Bone marrow (tissue), 2 donors: ENCODE measurements at regions not wholly inside any gene's neighbourhood (a gene's known extent, or its start where the extent isn't known, plus 50 kb on each side); places are given as distances from the start of the nearest gene placed in this dataset.
"Not testable (repeated sequence)": the region's sequence is repeated elsewhere in the genome, so short reads cannot be mapped to it uniquely, and the experiment has no call there.

Source experiments
- DNase-seq, 2 donors: peaks; one replicate each; lab custom pipeline; 2025; lab: John Stamatoyannopoulos, UW

- DNase-seq, result no peak
Observed at GRCh38 chr9:71271602-71272001, 150.2 kb upstream of the TRPM3 start.

GRCh38 chr9:71270554-71270953 is 149.1 kb upstream of the TRPM3 start:
- no peak for DNase-seq

- DNase-seq, result no peak
Observed at GRCh38 chr9:71269859-71270258, 148.4 kb upstream of the TRPM3 start.

DNA sequence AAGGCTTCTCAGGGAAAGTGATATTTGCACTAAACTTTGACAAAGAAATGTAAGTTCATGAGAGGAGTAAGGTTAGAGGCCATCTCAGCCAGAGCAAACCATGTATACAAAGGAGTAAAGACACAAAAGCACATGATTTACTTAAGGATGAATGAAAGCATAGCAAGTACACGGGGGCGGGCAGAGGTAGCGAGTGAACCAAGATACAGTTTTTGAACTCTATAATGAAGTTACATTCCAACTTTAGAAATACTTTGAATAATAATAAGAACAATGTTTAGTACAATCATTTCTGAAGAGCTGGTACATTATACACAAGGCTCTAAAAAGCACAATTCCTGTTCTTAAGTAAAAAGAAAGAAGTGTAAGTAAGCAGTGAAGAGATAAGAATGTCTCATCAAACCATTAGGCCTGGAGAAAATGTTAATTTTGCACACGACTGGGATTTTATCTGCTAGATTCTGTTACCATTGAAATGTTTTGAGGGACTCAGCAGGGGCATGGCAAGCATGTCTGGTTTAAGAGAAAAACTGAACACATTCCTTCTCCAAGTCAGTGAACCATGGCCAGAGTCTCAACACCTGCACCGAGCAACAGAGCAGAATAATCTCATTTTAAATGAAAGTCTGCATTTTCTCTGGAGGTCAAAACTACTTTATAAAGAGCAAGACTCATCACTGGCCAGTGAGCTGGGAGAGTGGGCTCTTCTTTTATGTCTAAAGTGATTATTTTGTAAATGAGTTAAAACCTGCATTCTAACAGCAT is 147.6 kb upstream of the TRPM3 start:
- DNase-seq, result no peak

GRCh38 chr9:71263451-71263850 is 142.0 kb upstream of the TRPM3 start:
- no peak for DNase-seq

DNA sequence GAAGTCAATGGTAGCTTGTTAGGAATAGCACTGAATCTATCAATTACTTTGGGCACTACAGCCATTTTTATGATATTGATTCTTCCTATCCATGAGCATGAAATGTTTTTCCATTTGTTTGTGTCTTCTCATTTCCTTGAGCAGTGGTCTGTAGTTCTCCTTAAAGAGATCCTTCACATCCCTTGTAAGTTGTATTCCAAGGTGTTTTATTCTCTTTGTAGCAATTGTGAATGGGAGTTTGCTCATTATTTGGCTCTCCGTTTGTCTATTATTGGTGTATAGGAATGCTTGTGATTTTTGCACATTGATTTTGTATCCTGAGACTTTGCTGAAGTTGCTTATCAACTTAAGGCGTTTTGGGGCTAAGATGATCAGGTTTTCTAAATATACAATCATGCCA is 139.0 kb upstream of the TRPM3 start:
- DNase-seq, result not testable (repeated sequence)

DNA sequence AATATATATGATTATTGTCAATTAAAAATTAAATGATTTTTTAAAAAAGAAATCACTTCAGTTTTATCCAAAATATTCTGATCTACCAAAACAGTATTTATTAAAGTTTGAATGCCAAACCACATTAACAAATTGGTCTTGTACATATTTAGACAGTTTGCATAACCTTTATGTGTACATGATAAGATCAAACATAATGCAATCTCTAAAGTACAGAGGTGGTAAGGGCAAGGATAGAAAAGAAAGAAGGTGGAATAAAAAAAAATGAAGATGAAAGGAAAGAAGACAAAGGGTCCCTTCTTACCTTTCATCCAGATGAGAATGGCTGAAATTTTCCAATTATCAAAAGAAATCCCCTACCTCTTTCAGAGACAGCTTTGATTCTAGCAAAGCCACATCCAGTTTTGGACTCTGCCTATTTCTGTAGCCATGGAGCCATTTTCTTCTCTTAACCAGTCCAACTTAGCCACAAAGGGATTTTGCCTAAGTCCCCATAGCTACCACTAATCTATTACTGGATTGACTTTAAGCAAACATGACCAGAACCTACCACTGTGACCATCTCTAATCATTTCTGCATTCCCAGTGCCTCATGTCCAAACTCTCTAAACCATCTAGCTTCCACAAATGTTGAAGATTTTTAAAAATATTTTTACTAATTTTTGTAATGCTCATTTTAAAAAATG is 133.3 kb upstream of the TRPM3 start:
- no peak for DNase-seq

GRCh38 chr9:71253011-71253410 is 131.6 kb upstream of the TRPM3 start:
- DNase-seq, result no peak

GRCh38 chr9:71250581-71250980 is 129.2 kb upstream of the TRPM3 start:
- no peak for DNase-seq

- peak in 1 of 2 donors; percentile 34 for DNase-seq
Observed at GRCh38 chr9:71249729-71250317, 128.4 kb upstream of the TRPM3 start.

- no peak for DNase-seq
Observed at GRCh38 chr9:71245651-71246050, 124.2 kb upstream of the TRPM3 start.

DNA sequence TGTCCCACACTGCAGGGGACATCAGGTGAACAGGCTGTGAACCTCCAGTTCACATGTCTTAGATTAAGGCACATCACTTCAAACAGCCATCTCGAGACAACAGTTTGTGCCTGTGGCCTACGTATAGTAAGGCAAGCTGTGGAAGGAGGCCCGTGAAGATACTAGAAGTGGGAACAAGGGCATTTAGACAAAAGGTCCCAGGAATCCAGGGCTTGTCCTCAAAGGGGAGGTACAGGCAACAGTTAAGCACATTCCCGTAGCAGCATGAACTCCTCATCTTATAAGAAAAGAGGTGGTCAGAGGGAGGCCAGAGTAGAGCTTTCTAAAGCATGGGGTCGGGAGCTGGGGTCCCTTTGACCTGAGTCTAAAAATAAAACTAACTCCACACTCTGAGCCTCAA is 122.5 kb upstream of the TRPM3 start:
- no peak for DNase-seq

DNA sequence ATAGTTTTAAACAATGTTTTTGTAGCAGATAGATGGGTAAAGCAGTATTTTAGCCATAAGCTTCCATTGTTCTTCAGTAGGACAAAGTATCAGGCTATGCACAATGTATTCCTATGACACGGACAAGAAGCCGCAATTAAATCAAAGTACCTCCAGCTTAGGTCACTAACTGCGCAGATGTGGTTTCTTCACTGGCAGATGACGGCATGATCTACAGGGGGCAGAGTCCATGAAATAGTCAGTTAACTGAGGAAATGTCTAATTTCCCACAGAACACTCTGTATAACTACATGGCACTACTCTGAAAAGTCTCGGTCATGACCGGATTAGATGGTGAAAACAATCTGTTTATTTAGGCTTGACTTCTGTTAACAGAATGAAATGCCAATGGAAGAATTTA is 120.7 kb upstream of the TRPM3 start:
- no peak for DNase-seq

- DNase-seq, result no peak
Observed at GRCh38 chr9:71237051-71237450, 115.6 kb upstream of the TRPM3 start.

GRCh38 chr9:71233646-71234045 is 112.2 kb upstream of the TRPM3 start:
- DNase-seq, result no peak

- no peak for DNase-seq
Observed at GRCh38 chr9:71223953-71224538, 102.6 kb upstream of the TRPM3 start.

DNA sequence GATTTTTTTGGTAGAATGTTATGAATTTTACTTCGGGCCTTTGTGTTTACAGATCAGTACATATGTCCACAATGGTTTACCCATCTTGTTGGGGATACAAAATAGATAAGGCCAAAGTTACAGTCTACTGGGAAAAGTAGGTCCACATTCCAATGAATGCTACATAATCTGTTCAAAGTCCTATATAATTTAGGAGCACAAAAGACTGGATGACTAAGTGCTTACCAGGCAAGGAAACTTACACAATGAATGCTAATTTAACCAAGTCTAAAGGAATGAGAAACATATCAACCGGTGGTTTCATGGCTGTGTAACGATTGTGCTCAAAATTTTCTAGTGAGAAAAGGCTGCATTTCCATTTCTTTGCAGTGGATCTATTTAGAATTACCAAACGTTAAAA is 97.4 kb upstream of the TRPM3 start:
- no peak for DNase-seq

- no peak for DNase-seq
Observed at GRCh38 chr9:71213633-71214032, 92.2 kb upstream of the TRPM3 start.

DNA sequence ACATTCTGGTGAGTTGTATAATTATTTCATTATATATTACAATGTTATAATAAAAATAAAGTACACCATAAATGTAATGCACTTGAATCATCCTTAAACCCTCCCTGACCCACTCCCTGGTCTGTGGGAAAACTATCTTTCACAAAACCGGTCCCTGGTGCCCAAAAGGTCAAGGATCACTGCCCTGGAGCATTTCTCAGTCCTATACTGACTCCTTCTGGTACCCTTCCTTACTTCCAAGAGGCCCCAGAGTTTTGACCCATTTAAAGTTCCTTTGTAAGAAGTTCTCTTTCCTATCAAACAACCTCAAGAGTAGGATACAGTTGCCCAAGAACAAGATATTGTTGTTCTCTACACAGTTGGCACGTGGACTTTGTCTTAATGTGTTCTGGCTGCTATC is 88.9 kb upstream of the TRPM3 start:
- DNase-seq, result no peak

DNA sequence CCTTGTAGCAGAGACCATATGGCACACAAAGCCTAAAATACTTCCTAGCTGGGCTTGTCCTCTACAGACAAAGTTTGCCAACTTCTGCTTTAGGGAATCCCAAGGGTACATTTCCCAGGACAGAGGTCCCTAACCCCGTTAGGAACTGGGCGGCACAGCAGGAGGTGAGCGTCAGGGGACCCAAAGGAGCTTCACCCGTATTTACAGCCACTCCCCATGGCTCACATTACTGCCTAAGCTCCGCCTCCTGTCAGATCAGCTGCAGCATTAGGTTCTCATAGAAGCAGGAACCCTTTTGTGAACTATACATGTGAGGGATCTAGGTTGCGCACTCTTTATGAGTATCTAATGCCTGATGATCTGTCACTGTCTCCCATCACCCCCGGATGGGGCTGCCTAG is 88.5 kb upstream of the TRPM3 start:
- no peak for DNase-seq

DNA sequence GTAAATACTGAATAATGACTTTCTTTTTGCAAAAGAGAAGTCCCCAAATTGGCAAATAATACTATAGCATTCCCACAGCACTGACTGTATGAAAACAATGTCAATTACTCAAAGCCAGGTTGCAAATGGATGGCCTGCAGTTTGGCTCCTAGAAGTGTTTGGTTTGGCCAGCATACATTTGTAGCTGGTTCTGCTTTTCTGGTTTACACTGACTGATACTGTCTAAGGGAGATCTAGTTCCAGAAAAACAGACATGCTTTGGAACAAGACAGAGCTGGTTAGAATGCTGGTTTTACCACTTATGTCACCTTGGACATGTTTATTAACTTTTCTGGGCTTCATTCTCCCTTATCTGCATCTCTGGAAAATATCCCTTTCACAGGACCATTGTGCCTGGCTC is 81.5 kb upstream of the TRPM3 start:
- DNase-seq, result no peak

- DNase-seq, result no peak
Observed at GRCh38 chr9:71191708-71192107, 70.3 kb upstream of the TRPM3 start.

DNA sequence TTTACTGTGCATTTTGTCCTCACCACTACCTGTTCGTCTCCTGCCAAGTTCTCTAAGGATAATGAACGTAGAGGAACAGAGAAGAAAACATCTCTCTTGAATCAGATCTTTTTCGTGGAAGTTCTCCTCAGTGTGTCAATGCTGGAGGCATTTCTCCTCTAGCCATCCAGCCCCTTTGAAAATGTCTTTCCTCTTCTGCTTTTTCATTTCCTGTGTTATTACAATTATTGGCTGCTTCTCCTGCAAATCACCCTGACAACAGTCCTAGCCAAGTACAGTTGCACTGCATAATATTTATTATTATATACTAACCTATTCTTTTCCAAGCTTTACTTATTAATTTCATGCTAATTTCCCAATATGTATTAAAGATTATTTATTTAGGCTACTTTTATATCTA is 61.8 kb upstream of the TRPM3 start:
- peak in 1 of 2 donors; percentile 2 for DNase-seq
